T-cell (primary cell): ENCODE measurements at regions not wholly inside any gene's neighbourhood (a gene's known extent, or its start where the extent isn't known, plus 50 kb on each side); places are given as distances from the start of the nearest gene placed in this dataset.

ENCODE experiments used
- ATAC-seq, 4 experiments: fragments of 200-7000 bp in 3 of 4; fragments of 150-1000 bp in 1 of 4; cut with Tn5 transposase; replicated peaks in 1 of 4; 1 replicate in 3 of 4; 2 replicates in 1 of 4; pipeline ENCODE4 v1.10.0; 2021; ENCODE audit warnings: moderate library complexity in 3 of 4, mild to moderate bottlenecking in 2 of 4, moderate number of reproducible peaks in 1 of 4
- CTCF ChIA-PET, 2 donors: fragments of 300-600 bp; sonication (Branson Sonifier 250); formaldehyde crosslinking; loops; one replicate each; lab custom pipeline; 2022; ENCODE audit warnings: antibody characterized with exemption in 2 of 2; lab: Charles Lee
- POLR2A ChIA-PET, 2 donors: fragments of 300-600 bp; sonication (Branson Sonifier 250); formaldehyde crosslinking; loops; one replicate each; lab custom pipeline; 2022; ENCODE audit warnings: antibody characterized with exemption in 2 of 2; lab: Charles Lee
- DNase-seq, 35 experiments: peaks; one replicate each; pipeline versions ENCODE4 v3.0.0 to v3.0.0-alpha.2; 2013 to 2023
- H3K27ac ChIP-seq: one replicate; pipeline ENCODE4 v1.5.1; 2013; ENCODE audit warnings: low read length
- H3K27me3 ChIP-seq, 2 experiments: replicated peaks in 1 of 2; 1 replicate in 1 of 2; 2 replicates in 1 of 2; pipeline versions ENCODE4 v1.6.1 to v1.7.0; 2013; ENCODE audit warnings: low read length in 1 of 2, mixed read lengths in 1 of 2; ENCODE audit not compliant: control insufficient read depth in 2 of 2, insufficient read depth in 2 of 2; ENCODE audit errors: extremely low read depth in 1 of 2
- H3K36me3 ChIP-seq, 2 donors: 1 replicate in 1 of 2; 2 replicates in 1 of 2; pipeline versions ENCODE4 v1.6.1 to v1.7.0; 2013; ENCODE audit warnings: low read length in 1 of 2; ENCODE audit not compliant: control insufficient read depth in 2 of 2, insufficient read depth in 1 of 2; ENCODE audit errors: extremely low read depth in 1 of 2
- H3K4me1 ChIP-seq, 2 experiments: 1 replicate in 1 of 2; 2 replicates in 1 of 2; pipeline versions ENCODE4 v1.6.1 to v1.7.0; 2013; ENCODE audit warnings: low read length in 2 of 2, mixed read lengths in 1 of 2; ENCODE audit not compliant: insufficient read depth in 2 of 2, control insufficient read depth in 1 of 2; ENCODE audit errors: extremely low read depth in 1 of 2
- H3K4me3 ChIP-seq, 2 donors: 1 replicate in 1 of 2; 2 replicates in 1 of 2; pipeline versions ENCODE4 v1.5.1 to v1.7.0; 2013; ENCODE audit warnings: mild to moderate bottlenecking in 2 of 2, low read length in 1 of 2, moderate library complexity in 1 of 2; ENCODE audit not compliant: control insufficient read depth in 1 of 2; ENCODE audit errors: extremely low read depth in 1 of 2
- H3K9me3 ChIP-seq: 2 replicates; pipeline ENCODE4 v1.7.0; 2013
- H3K27ac Mint-ChIP-seq, 2 donors: one replicate each; pipeline ENCODE4 v1.8.0; 2020 to 2021; ENCODE audit warnings: mild to moderate bottlenecking in 2 of 2, mixed read lengths in 2 of 2
- H3K27me3 Mint-ChIP-seq, 2 donors: one replicate each; pipeline ENCODE4 v1.8.0; 2021 to 2022; ENCODE audit warnings: mixed read lengths in 2 of 2
- H3K36me3 Mint-ChIP-seq: one replicate; pipeline ENCODE4 v1.8.0; 2021; ENCODE audit warnings: mixed read lengths
- H3K4me1 Mint-ChIP-seq, 3 donors: one replicate each; pipeline ENCODE4 v1.8.0; 2020 to 2022; ENCODE audit warnings: mixed read lengths in 3 of 3, mild to moderate bottlenecking in 1 of 3
- H3K4me3 Mint-ChIP-seq, 3 donors: one replicate each; pipeline ENCODE4 v1.8.0; 2020 to 2022; ENCODE audit warnings: mild to moderate bottlenecking in 3 of 3, mixed read lengths in 3 of 3, moderate library complexity in 3 of 3
- H3K9me3 Mint-ChIP-seq, 3 donors: one replicate each; pipeline ENCODE4 v1.8.0; 2020 to 2022; ENCODE audit warnings: mixed read lengths in 3 of 3
- WGBS: methylation state at CpG from one replicate; pipeline ENCODE4 v1.1.5; 2013; ENCODE audit warnings: missing lambda C conversion rate; ENCODE audit not compliant: insufficient coverage; 5-methylcytosine and 5-hydroxymethylcytosine counted together

DNA sequence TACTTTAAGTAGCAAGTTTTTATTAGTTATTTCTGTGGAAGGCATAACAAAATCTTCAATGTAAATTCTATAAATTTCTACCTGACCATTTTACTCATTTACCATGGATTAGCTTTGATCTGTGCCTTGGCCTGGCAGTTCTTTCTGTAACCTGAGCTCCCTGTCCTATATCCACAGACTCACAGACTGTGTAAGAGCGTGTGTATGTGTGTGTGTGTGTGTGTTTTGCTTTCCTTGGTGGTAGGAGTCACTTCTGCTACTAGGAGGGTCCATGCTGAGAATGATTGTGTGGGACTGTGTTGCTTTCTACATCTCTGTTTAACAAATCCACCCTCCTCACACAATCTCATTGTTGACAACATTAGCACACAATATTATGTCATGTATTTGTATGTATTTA, 221.2 kb upstream of the PELI2 start:
- DNase-seq (no peak), ATAC-seq (no peak)
- no peaks in the 10 kb centered on the region for H3K4me1 ChIP-seq
- no peak overlapping the region for H3K27ac ChIP-seq
- no CpG with 5 or more reads among the region's 1 CpG for WGBS
- H3K4me3 ChIP-seq: no peak overlapping the region
- H3K27me3 ChIP-seq: no peaks in the 10 kb centered on the region
- H3K27ac Mint-ChIP-seq: no peak overlapping the region
- no peaks in the 10 kb centered on the region for H3K9me3 ChIP-seq
- no peak overlapping the region for H3K4me3 Mint-ChIP-seq
- H3K4me1 Mint-ChIP-seq: no peaks in the 10 kb centered on the region
- CTCF ChIA-PET: no interaction called here
- POLR2A ChIA-PET: no interaction called here
- H3K36me3 Mint-ChIP-seq: no peaks in the 10 kb centered on the region
- no peaks in the 10 kb centered on the region for H3K9me3 Mint-ChIP-seq
- no peaks in the 10 kb centered on the region for H3K36me3 ChIP-seq
- no peaks in the 10 kb centered on the region for H3K27me3 Mint-ChIP-seq

DNA sequence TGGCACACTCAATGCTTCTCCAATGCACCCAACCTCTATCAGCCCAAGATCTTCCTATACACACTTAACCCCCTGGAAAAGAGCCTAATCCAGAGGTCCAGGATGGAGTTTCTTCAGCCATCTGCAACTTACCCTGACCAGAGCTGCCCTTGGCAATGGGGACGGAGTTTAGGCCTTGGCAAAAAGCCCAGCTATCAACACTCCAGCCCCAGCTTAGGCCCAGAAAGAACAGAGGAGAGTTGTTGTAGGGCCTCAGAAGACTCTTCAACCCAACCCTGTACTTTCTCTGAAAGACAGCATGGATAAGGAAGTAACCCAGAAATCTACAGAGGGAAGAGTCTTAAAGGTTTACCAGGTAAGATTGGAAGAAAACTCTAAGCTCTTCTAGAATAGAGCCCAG, 219.3 kb upstream of the PELI2 start:
- Histone ChIP-seq H3K4me3 (no peak overlapping the region), H3K36me3 (no peaks in the 10 kb centered on the region), H3K4me1 (no peaks in the 10 kb centered on the region), H3K27ac (no peak overlapping the region), H3K9me3 (no peaks in the 10 kb centered on the region), H3K27me3 (no peaks in the 10 kb centered on the region)
- ChIA-PET CTCF (no interaction called here), POLR2A (no interaction called here)
- ATAC-seq (no peak), DNase-seq (no peak)
- H3K4me3 Mint-ChIP-seq: no peak overlapping the region
- no peaks in the 10 kb centered on the region for H3K36me3 Mint-ChIP-seq
- no CpG with 5 or more reads among the region's 1 CpG for WGBS
- H3K9me3 Mint-ChIP-seq: no peaks in the 10 kb centered on the region
- no peak overlapping the region for H3K27ac Mint-ChIP-seq
- H3K4me1 Mint-ChIP-seq: no peaks in the 10 kb centered on the region
- no peaks in the 10 kb centered on the region for H3K27me3 Mint-ChIP-seq

DNA sequence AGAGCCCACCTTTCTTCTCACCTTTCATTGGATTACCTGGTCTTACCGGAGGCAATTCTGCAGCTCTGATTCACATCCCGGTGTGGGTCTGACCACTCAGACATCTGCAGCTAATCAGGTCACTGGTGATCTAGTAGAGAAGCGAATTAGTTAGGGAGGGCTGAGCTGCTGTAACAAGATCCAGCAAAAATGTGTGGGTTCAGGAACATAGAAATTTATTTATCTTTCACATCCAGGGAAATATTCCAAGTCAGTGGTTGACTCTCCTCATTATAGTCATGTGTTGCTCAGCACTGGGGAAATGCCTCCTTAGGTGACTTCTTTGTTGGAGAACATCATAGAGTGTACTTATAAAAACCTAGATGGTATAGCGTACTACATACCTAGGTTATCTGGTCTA, 218.7 kb upstream of the PELI2 start:
- H3K9me3 ChIP-seq: no peaks in the 10 kb centered on the region
- H3K36me3 ChIP-seq: no peaks in the 10 kb centered on the region
- ATAC-seq (no peak), DNase-seq (no peak)
- H3K9me3 Mint-ChIP-seq: no peaks in the 10 kb centered on the region
- no peaks in the 10 kb centered on the region for H3K27me3 Mint-ChIP-seq
- H3K4me1 ChIP-seq: no peaks in the 10 kb centered on the region
- no peaks in the 10 kb centered on the region for H3K4me1 Mint-ChIP-seq
- H3K27ac ChIP-seq: no peak overlapping the region
- no peak overlapping the region for H3K4me3 ChIP-seq
- no CpG with 5 or more reads among the region's 4 CpGs for WGBS
- CTCF ChIA-PET: no interaction called here
- POLR2A ChIA-PET: no interaction called here
- no peak overlapping the region for H3K27ac Mint-ChIP-seq
- H3K27me3 ChIP-seq: no peaks in the 10 kb centered on the region
- no peak overlapping the region for H3K4me3 Mint-ChIP-seq
- no peaks in the 10 kb centered on the region for H3K36me3 Mint-ChIP-seq

DNA sequence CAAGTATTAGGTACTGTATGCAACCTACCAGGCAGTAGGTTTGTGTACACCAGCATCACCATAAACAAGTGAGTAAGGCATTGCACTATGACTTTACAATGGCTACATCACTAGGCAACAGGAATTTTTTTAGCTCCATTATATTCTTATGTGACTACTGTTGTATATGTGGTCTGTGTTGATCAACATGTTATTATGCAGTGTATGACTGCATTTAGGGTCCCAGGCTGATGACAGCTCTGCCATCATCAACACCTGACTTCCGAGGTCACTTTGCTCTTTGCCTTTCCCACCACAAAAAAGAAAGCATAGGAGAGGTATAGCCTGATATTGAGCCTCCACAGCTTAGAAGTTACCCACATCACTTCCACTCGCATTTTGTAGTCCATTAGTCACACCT, 217.5 kb upstream of the PELI2 start:
- no peak overlapping the region for H3K4me3 ChIP-seq
- DNase-seq (no peak), ATAC-seq (no peak)
- POLR2A ChIA-PET: no interaction called here
- no peaks in the 10 kb centered on the region for H3K36me3 ChIP-seq
- H3K9me3 ChIP-seq: no peaks in the 10 kb centered on the region
- 80% methylated on average over 1 of the region's 2 CpGs for whole genome bisulfite sequencing
- no peaks in the 10 kb centered on the region for H3K4me1 ChIP-seq
- H3K36me3 Mint-ChIP-seq: no peaks in the 10 kb centered on the region
- no peaks in the 10 kb centered on the region for H3K27me3 ChIP-seq
- no peaks in the 10 kb centered on the region for H3K27me3 Mint-ChIP-seq
- no peaks in the 10 kb centered on the region for H3K4me1 Mint-ChIP-seq
- no peak overlapping the region for H3K4me3 Mint-ChIP-seq
- H3K27ac Mint-ChIP-seq: no peak overlapping the region
- CTCF ChIA-PET: no interaction called here
- no peaks in the 10 kb centered on the region for H3K9me3 Mint-ChIP-seq
- no peak overlapping the region for H3K27ac ChIP-seq

DNA sequence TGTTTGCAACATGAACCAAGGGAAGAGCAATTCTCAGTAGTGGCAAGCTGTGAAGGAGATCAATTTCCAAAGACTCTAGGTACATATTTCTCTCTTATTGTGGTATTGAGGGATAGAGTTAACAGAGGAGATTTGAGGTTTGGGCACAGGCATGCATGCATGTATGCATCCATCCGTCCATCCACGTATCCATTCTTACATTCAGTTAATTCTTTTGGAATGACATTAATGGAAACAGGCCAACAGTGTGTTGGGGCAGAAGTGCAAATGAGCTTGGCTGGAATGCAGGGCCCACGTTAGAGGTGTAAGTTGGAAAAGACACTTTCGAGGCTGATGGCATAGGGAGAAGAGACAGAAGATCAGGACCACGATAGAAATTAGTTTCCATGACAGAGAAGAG, 216.9 kb upstream of the PELI2 start:
- H3K4me1 ChIP-seq: no peaks in the 10 kb centered on the region
- CTCF ChIA-PET: no interaction called here
- H3K4me3 ChIP-seq: no peak overlapping the region
- H3K36me3 ChIP-seq: no peaks in the 10 kb centered on the region
- Mint-ChIP-seq H3K4me3 (no peak overlapping the region), H3K4me1 (no peaks in the 10 kb centered on the region), H3K9me3 (no peaks in the 10 kb centered on the region), H3K27ac (no peak overlapping the region), H3K36me3 (no peaks in the 10 kb centered on the region), H3K27me3 (no peaks in the 10 kb centered on the region)
- no peak for ATAC-seq
- no peak for DNase-seq
- no peaks in the 10 kb centered on the region for H3K27me3 ChIP-seq
- no peaks in the 10 kb centered on the region for H3K9me3 ChIP-seq
- POLR2A ChIA-PET: no interaction called here
- 71% methylated on average over 3 of the region's 5 CpGs for WGBS
- H3K27ac ChIP-seq: no peak overlapping the region

DNA sequence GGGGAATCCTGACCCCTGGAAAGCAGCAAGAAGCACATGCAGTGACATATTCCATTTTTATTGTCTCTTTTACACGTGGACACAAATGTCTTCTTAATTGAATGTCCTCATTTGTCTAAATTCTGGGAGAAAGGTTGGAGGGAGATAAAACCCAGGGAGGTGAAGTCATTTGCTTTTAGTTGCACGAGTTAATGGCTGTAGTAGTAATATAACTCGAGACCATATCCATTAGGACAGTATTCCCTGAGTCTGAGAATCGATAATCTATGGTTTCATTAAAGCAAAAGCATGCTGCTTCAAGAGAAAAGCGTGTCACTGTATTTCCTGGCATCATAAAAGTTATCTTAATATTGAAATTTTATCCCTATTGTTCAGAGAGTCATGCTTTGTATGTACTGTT, 216.0 kb upstream of the PELI2 start:
- POLR2A ChIA-PET: no interaction called here
- Histone ChIP-seq H3K9me3 (no peaks in the 10 kb centered on the region), H3K4me3 (no peak overlapping the region), H3K36me3 (no peaks in the 10 kb centered on the region), H3K27ac (no peak overlapping the region), H3K4me1 (no peaks in the 10 kb centered on the region), H3K27me3 (no peaks in the 10 kb centered on the region)
- CTCF ChIA-PET: no interaction called here
- no peaks in the 10 kb centered on the region for H3K9me3 Mint-ChIP-seq
- H3K27me3 Mint-ChIP-seq: no peaks in the 10 kb centered on the region
- DNase-seq: no peak
- no peaks in the 10 kb centered on the region for H3K36me3 Mint-ChIP-seq
- no peak overlapping the region for H3K4me3 Mint-ChIP-seq
- WGBS: 59% methylated on average over 2 of the region's 5 CpGs
- ATAC-seq: no peak
- no peaks in the 10 kb centered on the region for H3K4me1 Mint-ChIP-seq
- H3K27ac Mint-ChIP-seq: no peak overlapping the region

DNA sequence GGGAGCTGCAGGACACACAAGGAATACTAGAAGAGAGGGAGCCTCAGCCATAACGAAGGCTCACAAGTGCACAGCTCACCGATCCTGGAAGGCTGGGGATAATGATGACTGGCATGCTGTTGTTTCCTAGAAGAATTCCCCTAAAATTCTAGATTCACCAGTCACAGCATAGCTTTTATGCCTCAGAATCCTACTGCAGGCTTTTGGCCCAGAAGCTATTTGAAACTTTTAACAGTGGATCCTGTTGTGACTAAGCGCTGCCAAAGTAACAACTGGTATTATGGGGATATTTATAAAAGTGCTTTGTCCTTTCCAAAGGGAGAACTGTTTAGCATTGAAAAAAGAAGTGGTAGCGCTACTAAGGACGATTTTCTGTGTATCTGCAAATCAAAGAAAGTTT, 214.1 kb upstream of the PELI2 start:
- 100% methylated on average over 1 of the region's 5 CpGs for WGBS
- no peaks in the 10 kb centered on the region for H3K27me3 ChIP-seq
- H3K4me3 Mint-ChIP-seq: no peak overlapping the region
- no peaks in the 10 kb centered on the region for H3K4me1 Mint-ChIP-seq
- DNase-seq: no peak
- CTCF ChIA-PET: no interaction called here
- no peak overlapping the region for H3K27ac Mint-ChIP-seq
- H3K27ac ChIP-seq: no peak overlapping the region
- no peaks in the 10 kb centered on the region for H3K36me3 ChIP-seq
- no peak overlapping the region for H3K4me3 ChIP-seq
- H3K9me3 Mint-ChIP-seq: no peaks in the 10 kb centered on the region
- POLR2A ChIA-PET: no interaction called here
- H3K36me3 Mint-ChIP-seq: no peaks in the 10 kb centered on the region
- no peak for ATAC-seq
- H3K9me3 ChIP-seq: no peaks in the 10 kb centered on the region
- no peaks in the 10 kb centered on the region for H3K27me3 Mint-ChIP-seq
- no peaks in the 10 kb centered on the region for H3K4me1 ChIP-seq
